ENCODE measurements at regions not wholly inside any gene's neighbourhood (a gene's known extent, or its start where the extent isn't known, plus 50 kb on each side); places are given as distances from the start of the nearest gene placed in this dataset.

DNA sequence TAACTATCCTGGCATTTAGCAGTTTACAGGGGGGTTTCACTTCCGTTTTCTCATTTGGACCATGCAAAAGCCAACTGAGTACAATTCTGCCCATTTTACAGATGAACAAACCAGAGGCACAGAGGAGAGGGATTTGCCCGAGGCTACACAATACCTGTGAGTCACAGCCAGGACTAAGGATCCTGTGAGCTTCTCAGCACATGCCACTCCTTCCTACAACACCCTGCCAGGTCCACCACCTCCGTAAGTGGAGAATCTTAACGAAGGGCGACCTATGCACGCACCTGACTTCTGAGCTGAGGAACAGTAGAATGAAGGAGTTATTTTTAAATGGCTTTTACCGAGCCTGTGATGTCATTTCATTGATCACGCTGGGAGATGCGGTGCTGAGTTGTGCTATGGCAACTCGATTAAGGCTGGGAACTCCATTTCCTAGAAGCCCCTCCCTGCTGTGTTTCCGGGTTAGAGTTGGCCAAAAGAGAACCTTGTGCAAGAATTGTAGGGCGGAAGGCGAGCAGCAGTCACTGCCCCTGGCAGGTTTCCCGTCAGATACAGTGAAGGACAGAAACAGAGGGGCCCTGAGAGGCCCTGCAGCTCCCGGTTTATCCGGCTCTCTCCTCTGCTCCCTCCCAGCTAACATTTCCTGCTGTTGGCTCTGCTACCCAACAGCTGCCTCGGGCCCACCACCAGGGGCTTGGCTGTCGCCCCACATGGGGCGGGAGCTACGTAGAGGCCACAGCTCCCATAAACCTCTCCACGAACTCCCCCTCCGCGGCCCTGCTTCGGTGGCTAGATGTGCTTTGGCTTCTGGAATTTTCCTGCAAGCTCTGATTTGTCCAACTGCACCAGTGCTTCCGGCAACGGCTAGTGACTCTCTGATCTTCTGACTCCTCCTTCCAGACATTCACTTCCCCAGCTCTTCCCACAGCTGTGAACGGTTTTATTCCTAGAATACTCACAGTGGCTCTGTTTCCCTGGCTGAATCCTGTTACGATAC lies 75.1 kb upstream of the USP9X start (continued):
- TF ChIP-seq, protein P1, sequence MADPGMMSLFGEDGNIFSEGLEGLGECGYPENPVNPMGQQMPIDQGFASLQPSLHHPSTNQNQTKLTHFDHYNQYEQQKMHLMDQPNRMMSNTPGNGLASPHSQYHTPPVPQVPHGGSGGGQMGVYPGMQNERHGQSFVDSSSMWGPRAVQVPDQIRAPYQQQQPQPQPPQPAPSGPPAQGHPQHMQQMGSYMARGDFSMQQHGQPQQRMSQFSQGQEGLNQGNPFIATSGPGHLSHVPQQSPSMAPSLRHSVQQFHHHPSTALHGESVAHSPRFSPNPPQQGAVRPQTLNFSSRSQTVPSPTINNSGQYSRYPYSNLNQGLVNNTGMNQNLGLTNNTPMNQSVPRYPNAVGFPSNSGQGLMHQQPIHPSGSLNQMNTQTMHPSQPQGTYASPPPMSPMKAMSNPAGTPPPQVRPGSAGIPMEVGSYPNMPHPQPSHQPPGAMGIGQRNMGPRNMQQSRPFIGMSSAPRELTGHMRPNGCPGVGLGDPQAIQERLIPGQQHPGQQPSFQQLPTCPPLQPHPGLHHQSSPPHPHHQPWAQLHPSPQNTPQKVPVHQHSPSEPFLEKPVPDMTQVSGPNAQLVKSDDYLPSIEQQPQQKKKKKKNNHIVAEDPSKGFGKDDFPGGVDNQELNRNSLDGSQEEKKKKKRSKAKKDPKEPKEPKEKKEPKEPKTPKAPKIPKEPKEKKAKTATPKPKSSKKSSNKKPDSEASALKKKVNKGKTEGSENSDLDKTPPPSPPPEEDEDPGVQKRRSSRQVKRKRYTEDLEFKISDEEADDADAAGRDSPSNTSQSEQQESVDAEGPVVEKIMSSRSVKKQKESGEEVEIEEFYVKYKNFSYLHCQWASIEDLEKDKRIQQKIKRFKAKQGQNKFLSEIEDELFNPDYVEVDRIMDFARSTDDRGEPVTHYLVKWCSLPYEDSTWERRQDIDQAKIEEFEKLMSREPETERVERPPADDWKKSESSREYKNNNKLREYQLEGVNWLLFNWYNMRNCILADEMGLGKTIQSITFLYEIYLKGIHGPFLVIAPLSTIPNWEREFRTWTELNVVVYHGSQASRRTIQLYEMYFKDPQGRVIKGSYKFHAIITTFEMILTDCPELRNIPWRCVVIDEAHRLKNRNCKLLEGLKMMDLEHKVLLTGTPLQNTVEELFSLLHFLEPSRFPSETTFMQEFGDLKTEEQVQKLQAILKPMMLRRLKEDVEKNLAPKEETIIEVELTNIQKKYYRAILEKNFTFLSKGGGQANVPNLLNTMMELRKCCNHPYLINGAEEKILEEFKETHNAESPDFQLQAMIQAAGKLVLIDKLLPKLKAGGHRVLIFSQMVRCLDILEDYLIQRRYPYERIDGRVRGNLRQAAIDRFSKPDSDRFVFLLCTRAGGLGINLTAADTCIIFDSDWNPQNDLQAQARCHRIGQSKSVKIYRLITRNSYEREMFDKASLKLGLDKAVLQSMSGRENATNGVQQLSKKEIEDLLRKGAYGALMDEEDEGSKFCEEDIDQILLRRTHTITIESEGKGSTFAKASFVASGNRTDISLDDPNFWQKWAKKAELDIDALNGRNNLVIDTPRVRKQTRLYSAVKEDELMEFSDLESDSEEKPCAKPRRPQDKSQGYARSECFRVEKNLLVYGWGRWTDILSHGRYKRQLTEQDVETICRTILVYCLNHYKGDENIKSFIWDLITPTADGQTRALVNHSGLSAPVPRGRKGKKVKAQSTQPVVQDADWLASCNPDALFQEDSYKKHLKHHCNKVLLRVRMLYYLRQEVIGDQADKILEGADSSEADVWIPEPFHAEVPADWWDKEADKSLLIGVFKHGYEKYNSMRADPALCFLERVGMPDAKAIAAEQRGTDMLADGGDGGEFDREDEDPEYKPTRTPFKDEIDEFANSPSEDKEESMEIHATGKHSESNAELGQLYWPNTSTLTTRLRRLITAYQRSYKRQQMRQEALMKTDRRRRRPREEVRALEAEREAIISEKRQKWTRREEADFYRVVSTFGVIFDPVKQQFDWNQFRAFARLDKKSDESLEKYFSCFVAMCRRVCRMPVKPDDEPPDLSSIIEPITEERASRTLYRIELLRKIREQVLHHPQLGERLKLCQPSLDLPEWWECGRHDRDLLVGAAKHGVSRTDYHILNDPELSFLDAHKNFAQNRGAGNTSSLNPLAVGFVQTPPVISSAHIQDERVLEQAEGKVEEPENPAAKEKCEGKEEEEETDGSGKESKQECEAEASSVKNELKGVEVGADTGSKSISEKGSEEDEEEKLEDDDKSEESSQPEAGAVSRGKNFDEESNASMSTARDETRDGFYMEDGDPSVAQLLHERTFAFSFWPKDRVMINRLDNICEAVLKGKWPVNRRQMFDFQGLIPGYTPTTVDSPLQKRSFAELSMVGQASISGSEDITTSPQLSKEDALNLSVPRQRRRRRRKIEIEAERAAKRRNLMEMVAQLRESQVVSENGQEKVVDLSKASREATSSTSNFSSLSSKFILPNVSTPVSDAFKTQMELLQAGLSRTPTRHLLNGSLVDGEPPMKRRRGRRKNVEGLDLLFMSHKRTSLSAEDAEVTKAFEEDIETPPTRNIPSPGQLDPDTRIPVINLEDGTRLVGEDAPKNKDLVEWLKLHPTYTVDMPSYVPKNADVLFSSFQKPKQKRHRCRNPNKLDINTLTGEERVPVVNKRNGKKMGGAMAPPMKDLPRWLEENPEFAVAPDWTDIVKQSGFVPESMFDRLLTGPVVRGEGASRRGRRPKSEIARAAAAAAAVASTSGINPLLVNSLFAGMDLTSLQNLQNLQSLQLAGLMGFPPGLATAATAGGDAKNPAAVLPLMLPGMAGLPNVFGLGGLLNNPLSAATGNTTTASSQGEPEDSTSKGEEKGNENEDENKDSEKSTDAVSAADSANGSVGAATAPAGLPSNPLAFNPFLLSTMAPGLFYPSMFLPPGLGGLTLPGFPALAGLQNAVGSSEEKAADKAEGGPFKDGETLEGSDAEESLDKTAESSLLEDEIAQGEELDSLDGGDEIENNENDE (IDR thresholded peaks at IDR 0.05; ENCODE audit: insufficient replicate concordance, low read length) = no peak
- TF ChIP-seq SAP30 (IDR thresholded peaks at IDR 0.05; ENCODE audit: insufficient read depth, insufficient replicate concordance, low read length) (no peak), CBX5 (IDR thresholded peaks at IDR 0.05; ENCODE audit: low read depth, low read length) (no peak), KDM1A (IDR thresholded peaks at IDR 0.05; ENCODE audit: borderline replicate concordance, low read length) (0 out of 2 replicates have a peak, but pooled peaks have one; percentile 14), TAF1 (IDR thresholded peaks at IDR 0.05; ENCODE audit: low read depth, low read length) (no peak), FOSL1 (IDR thresholded peaks at IDR 0.05; ENCODE audit: insufficient read depth, low read depth, low read length) (no peak)

Data from H1 (cell line).